Neuronal stem cell (in vitro differentiated cells): ENCODE measurements at regions not wholly inside any gene's neighbourhood (a gene's known extent, or its start where the extent isn't known, plus 50 kb on each side); places are given as distances from the start of the nearest gene placed in this dataset.

ENCODE experiments used
- DNase-seq: peaks from one replicate; pipeline ENCODE4 v3.0.0-alpha.2; 2013; ENCODE audit warnings: low spot score
- H2AFZ ChIP-seq: one replicate; pipeline ENCODE4 v1.6.1; 2013; ENCODE audit warnings: mild to moderate bottlenecking, low read length, inconsistent platforms
- H2AK5ac ChIP-seq: 2 replicates; pipeline ENCODE4 v1.6.1; 2013; ENCODE audit warnings: low read depth, mild to moderate bottlenecking, inconsistent platforms, low read length, moderate library complexity, mixed read lengths
- H2BK120ac ChIP-seq: 2 replicates; pipeline ENCODE4 v1.6.1; 2013; ENCODE audit warnings: low read depth, mild to moderate bottlenecking, inconsistent platforms, low read length, moderate library complexity, mixed read lengths
- H2BK12ac ChIP-seq: one replicate; pipeline ENCODE4 v1.6.1; 2013; ENCODE audit warnings: low read length, inconsistent platforms
- H2BK15ac ChIP-seq: 2 replicates; pipeline ENCODE4 v1.6.1; 2013; ENCODE audit warnings: mild to moderate bottlenecking, low read length, inconsistent platforms, mixed read lengths
- H2BK5ac ChIP-seq: one replicate; pipeline ENCODE4 v1.6.1; 2013; ENCODE audit warnings: inconsistent platforms, mild to moderate bottlenecking, low read length, moderate library complexity
- H3K14ac ChIP-seq: one replicate; pipeline ENCODE4 v1.6.1; 2013; ENCODE audit warnings: low read length, inconsistent platforms
- H3K18ac ChIP-seq: 2 replicates; pipeline ENCODE4 v1.6.1; 2013; ENCODE audit warnings: low read length, inconsistent platforms
- H3K23ac ChIP-seq: 2 replicates; pipeline ENCODE4 v1.6.1; 2013; ENCODE audit warnings: low read depth, mild to moderate bottlenecking, mixed read lengths, low read length, inconsistent platforms; ENCODE audit not compliant: poor library complexity
- H3K27ac ChIP-seq: replicated peaks from 3 replicates; pipeline ENCODE4 v1.5.1; 2013; ENCODE audit warnings: low read length, inconsistent platforms
- H3K27me3 ChIP-seq, 3 experiments: 2 replicates each; pipeline ENCODE4 v1.6.1; 2013; ENCODE audit warnings: low read length in 3 of 3, mild to moderate bottlenecking in 2 of 3, inconsistent platforms in 1 of 3, low read depth in 1 of 3, mixed read lengths in 1 of 3, moderate library complexity in 1 of 3; ENCODE audit not compliant: control insufficient read depth in 3 of 3, insufficient read depth in 3 of 3
- H3K36me3 ChIP-seq, 2 donors: replicated peaks in 1 of 2; 2 replicates each; pipeline ENCODE4 v1.6.1; 2013; ENCODE audit warnings: low read length in 2 of 2; ENCODE audit not compliant: control insufficient read depth in 2 of 2, insufficient read depth in 2 of 2
- H3K4ac ChIP-seq: 2 replicates; pipeline ENCODE4 v1.6.1; 2013; ENCODE audit warnings: inconsistent platforms, mild to moderate bottlenecking, low read length, moderate library complexity
- H3K4me1 ChIP-seq, 2 donors: 1 replicate in 1 of 2; 2 replicates in 1 of 2; pipeline ENCODE4 v1.6.1; 2013; ENCODE audit warnings: low read length in 2 of 2, low read depth in 1 of 2; ENCODE audit not compliant: control insufficient read depth in 2 of 2, insufficient read depth in 1 of 2
- H3K4me2 ChIP-seq: one replicate; pipeline ENCODE4 v1.6.1; 2013; ENCODE audit warnings: mild to moderate bottlenecking, low read length, inconsistent platforms; ENCODE audit not compliant: insufficient read depth, poor library complexity, severe bottlenecking
- H3K4me3 ChIP-seq, 2 donors: 2 replicates each; pipeline ENCODE4 v1.5.1; 2013; ENCODE audit warnings: low read length in 2 of 2, mild to moderate bottlenecking in 2 of 2, inconsistent platforms in 1 of 2, moderate library complexity in 1 of 2
- H3K79me1 ChIP-seq: one replicate; pipeline ENCODE4 v1.6.1; 2013; ENCODE audit warnings: low read depth, mild to moderate bottlenecking, inconsistent platforms, low read length, moderate library complexity
- H3K9ac ChIP-seq: one replicate; pipeline ENCODE4 v1.6.1; 2013; ENCODE audit warnings: mild to moderate bottlenecking, low read depth, low read length, inconsistent platforms; ENCODE audit not compliant: poor library complexity
- H3K9me3 ChIP-seq, 2 donors: replicated peaks in 1 of 2; 2 replicates each; pipeline versions ENCODE3 to v1.6.1; 2013; ENCODE audit warnings: low read length in 2 of 2, mild to moderate bottlenecking in 2 of 2, inconsistent platforms in 1 of 2, low read depth in 1 of 2, mixed read lengths in 1 of 2, moderate library complexity in 1 of 2; ENCODE audit not compliant: control insufficient read depth in 2 of 2, insufficient read depth in 1 of 2
- H4K8ac ChIP-seq: one replicate; pipeline ENCODE4 v1.6.1; 2013; ENCODE audit warnings: low read depth, mild to moderate bottlenecking, inconsistent platforms, low read length, moderate library complexity
- H4K91ac ChIP-seq: one replicate; pipeline ENCODE4 v1.6.1; 2013; ENCODE audit warnings: low read length, low read depth, mild to moderate bottlenecking, inconsistent platforms; ENCODE audit not compliant: poor library complexity
- WGBS, 2 donors: extraction: QIAGEN DNeasy Blood & Tissue Kit; methylation state at CpG; one replicate each; pipeline ENCODE4 v1.1.7; 2013; ENCODE audit warnings: missing lambda C conversion rate in 2 of 2, mixed read lengths in 1 of 2; ENCODE audit not compliant: insufficient read length in 2 of 2, insufficient replicate concordance in 1 of 2; ENCODE audit errors: extremely low coverage in 2 of 2; 5-methylcytosine and 5-hydroxymethylcytosine counted together

DNA sequence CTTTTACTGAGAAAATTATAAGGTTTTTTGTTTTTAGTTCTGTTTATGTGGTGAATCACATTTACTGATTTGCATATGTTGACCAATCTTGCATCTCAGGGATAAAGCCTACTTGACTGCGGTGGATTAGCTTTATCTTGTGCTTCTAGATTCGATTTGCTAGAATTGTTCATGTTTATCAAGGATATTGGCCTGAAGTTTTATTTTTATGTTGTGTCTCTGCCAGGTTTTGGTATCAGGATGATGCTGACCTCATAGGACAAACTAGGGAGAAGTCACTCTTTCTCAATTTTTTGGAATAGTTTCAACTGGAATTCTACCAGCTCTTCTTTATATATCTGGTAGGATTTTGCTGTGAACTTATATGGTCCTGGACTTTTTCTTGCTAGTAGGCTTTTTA, 504.8 kb downstream of the ETS1 start:
- no peaks in the 10 kb centered on the region for H3K36me3 ChIP-seq
- no peaks in the 10 kb centered on the region for H3K27me3 ChIP-seq
- no peak overlapping the region for H2BK15ac ChIP-seq
- H2BK12ac ChIP-seq = no peak overlapping the region
- H4K91ac ChIP-seq = no peak overlapping the region
- no peak overlapping the region for H3K4ac ChIP-seq
- H3K9ac ChIP-seq = no peak overlapping the region
- no peaks in the 10 kb centered on the region for H3K9me3 ChIP-seq
- no peaks in the 10 kb centered on the region for H3K79me1 ChIP-seq
- H3K4me3 ChIP-seq = no peak overlapping the region
- no peak overlapping the region for H3K27ac ChIP-seq
- no peak overlapping the region for H3K4me2 ChIP-seq
- H2BK120ac ChIP-seq = no peak overlapping the region
- H3K23ac ChIP-seq = no peak overlapping the region
- H2AK5ac ChIP-seq = no peak overlapping the region
- no peak overlapping the region for H4K8ac ChIP-seq
- H2AFZ ChIP-seq = no peak overlapping the region
- no CpG with 5 or more reads among the region's 2 CpGs for WGBS, 2 donors
- H2BK5ac ChIP-seq = no peak overlapping the region
- H3K18ac ChIP-seq = no peak overlapping the region
- no peaks in the 10 kb centered on the region for H3K4me1 ChIP-seq
- H3K14ac ChIP-seq = no peak overlapping the region
- no peak for DNase-seq

DNA sequence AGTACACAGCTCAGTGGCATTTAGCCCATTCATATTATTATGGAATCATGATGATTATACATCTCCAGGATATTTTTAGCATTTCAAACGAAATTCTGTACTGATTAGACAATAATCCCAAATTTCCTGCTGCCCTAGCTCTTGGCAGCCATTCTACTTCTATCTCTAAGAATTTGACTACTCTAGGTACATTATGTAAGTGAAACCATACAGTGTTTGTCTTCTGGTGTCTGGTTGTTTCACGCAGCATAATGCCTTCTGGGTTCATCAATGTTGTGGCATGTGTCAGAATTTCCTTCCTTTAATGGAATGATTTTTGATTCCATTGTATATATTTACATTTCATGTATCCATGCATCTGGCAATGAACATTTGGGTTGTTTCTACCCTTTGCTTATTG, 517.7 kb downstream of the ETS1 start:
- no peak for DNase-seq
- WGBS, 2 donors = no CpG with 5 or more reads among the region's 2 CpGs
- Histone ChIP-seq H3K4me2 (no peak overlapping the region), H3K27me3 (no peaks in the 10 kb centered on the region), H2BK120ac (no peak overlapping the region), H3K36me3 (no peaks in the 10 kb centered on the region), H3K9ac (no peak overlapping the region), H3K4ac (no peak overlapping the region), H2AFZ (no peak overlapping the region), H3K23ac (no peak overlapping the region), H3K79me1 (no peaks in the 10 kb centered on the region), H3K27ac (no peak overlapping the region), H3K4me1 (peaks cover 0 to 1% of the 10 kb centered on the region in 2 donors), H2BK15ac (no peak overlapping the region), H4K8ac (no peak overlapping the region), H4K91ac (no peak overlapping the region), H3K9me3 (no peaks in the 10 kb centered on the region), H2AK5ac (no peak overlapping the region), H2BK12ac (no peak overlapping the region), H3K18ac (no peak overlapping the region), H3K14ac (no peak overlapping the region), H2BK5ac (no peak overlapping the region), H3K4me3 (no peak overlapping the region)

DNA sequence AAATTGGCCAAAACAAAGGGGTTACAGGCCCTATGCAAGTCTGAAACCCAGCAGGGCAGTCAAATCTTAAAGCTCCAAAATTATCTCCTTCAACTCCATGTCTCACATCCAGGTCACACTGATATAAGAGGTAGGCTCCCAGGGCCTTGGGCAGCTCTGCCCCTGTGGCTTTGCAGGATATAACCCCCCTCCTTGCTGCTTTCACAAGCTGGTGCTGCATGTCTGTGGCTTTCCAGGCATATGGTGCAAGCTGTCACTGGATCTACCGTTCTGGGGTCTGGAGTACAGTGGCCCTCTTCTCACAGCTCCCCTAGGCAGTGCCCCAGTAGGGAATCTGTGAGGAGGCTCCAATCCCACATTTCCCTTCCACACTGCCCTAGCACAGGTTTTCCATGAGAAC, 519.6 kb downstream of the ETS1 start:
- no peak overlapping the region for H4K8ac ChIP-seq

DNA sequence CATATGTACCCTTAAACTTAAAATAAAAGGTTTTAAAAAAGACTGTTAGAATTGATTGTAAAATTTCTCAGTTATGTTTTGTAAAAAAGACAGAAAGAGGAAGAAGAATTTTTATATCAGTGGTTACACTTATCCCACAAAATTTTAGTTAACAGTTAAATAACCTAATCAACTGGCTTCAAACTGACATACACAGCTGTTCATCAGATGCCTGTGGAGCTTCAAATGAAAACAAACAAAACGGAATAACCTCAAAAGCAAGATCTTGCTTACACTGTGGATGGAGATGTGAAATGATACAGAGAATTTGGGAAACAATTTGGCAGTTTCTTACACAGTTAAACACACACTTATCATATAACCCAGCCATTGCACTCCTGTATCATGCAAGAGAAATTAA, 521.0 kb downstream of the ETS1 start:
- Histone ChIP-seq H3K27ac (no peak overlapping the region), H3K36me3 (no peaks in the 10 kb centered on the region), H2BK120ac (no peak overlapping the region), H3K9ac (no peak overlapping the region), H3K4me3 (no peak overlapping the region), H2AK5ac (no peak overlapping the region), H2BK12ac (no peak overlapping the region), H3K4me1 (peaks cover 0 to 3% of the 10 kb centered on the region in 2 donors), H4K8ac (no peak overlapping the region), H3K9me3 (peaks cover 0 to 4% of the 10 kb centered on the region in 2 donors), H2AFZ (no peak overlapping the region), H2BK15ac (no peak overlapping the region), H3K4ac (no peak overlapping the region), H4K91ac (no peak overlapping the region), H3K27me3 (no peaks in the 10 kb centered on the region), H3K4me2 (no peak overlapping the region), H3K23ac (no peak overlapping the region), H3K79me1 (no peaks in the 10 kb centered on the region), H3K14ac (no peak overlapping the region), H3K18ac (no peak overlapping the region), H2BK5ac (no peak overlapping the region)
- WGBS, 2 donors = no CpG with 5 or more reads among the region's 1 CpG
- DNase-seq = no peak

More for the DNA sequence above, 519.6 kb downstream of the ETS1 start:
- Histone ChIP-seq H3K36me3 (no peaks in the 10 kb centered on the region), H3K9me3 (peaks cover 0 to 4% of the 10 kb centered on the region in 2 donors), H3K9ac (no peak overlapping the region), H2BK12ac (no peak overlapping the region), H3K23ac (no peak overlapping the region), H2BK5ac (no peak overlapping the region), H2BK120ac (no peak overlapping the region), H3K4ac (no peak overlapping the region), H3K4me2 (no peak overlapping the region), H3K18ac (no peak overlapping the region), H3K14ac (no peak overlapping the region), H3K27ac (no peak overlapping the region), H3K27me3 (no peaks in the 10 kb centered on the region), H3K79me1 (no peaks in the 10 kb centered on the region), H3K4me3 (no peak overlapping the region), H3K4me1 (peaks cover 0 to 1% of the 10 kb centered on the region in 2 donors), H4K91ac (no peak overlapping the region), H2BK15ac (peak overlapping the region; percentile 30), H2AK5ac (no peak overlapping the region), H2AFZ (no peak overlapping the region)
- DNase-seq = no peak
- WGBS, 2 donors = no CpG with 5 or more reads among the region's 1 CpG
